HL-60 (cell line): ENCODE measurements at regions not wholly inside any gene's neighbourhood (a gene's known extent, or its start where the extent isn't known, plus 50 kb on each side); places are given as distances from the start of the nearest gene placed in this dataset.

Experiments
- CTCF ChIP-seq: IDR thresholded peaks from one replicate; pipeline ENCODE4 v1.5.1; 2011; ENCODE audit warnings: low read length, control low read depth, inconsistent platforms; ENCODE audit not compliant: insufficient read depth
- POLR2AphosphoS5 ChIP-seq: IDR thresholded peaks from 2 replicates; pipeline ENCODE4 v1.6.1; 2012; ENCODE audit warnings: low read depth

- TF ChIP-seq CTCF (no peak), POLR2AphosphoS5 (no peak)
Observed at GRCh38 chr5:155492191-155492590, 478.6 kb downstream of the KIF4B start.
